Left lobe of liver (tissue), 2 donors: ENCODE measurements at regions not wholly inside any gene's neighbourhood (a gene's known extent, or its start where the extent isn't known, plus 50 kb on each side); places are given as distances from the start of the nearest gene placed in this dataset.

Source experiments
- ATAC-seq: fragments of 200-7000 bp; cut with Tn5 transposase; one replicate; pipeline ENCODE4 v1.9.1; 2020; ENCODE audit warnings: mild to moderate bottlenecking, moderate library complexity
- DNase-seq: peaks from one replicate; pipeline ENCODE4 v3.0.0-alpha.2; 2020; ENCODE audit warnings: low spot score
- donor health status: DM: no; HTN: no; CAD: no; lungs with moderate emphysema.
- donor health status: DM: no; HTN: yes; CAD: no.

DNA sequence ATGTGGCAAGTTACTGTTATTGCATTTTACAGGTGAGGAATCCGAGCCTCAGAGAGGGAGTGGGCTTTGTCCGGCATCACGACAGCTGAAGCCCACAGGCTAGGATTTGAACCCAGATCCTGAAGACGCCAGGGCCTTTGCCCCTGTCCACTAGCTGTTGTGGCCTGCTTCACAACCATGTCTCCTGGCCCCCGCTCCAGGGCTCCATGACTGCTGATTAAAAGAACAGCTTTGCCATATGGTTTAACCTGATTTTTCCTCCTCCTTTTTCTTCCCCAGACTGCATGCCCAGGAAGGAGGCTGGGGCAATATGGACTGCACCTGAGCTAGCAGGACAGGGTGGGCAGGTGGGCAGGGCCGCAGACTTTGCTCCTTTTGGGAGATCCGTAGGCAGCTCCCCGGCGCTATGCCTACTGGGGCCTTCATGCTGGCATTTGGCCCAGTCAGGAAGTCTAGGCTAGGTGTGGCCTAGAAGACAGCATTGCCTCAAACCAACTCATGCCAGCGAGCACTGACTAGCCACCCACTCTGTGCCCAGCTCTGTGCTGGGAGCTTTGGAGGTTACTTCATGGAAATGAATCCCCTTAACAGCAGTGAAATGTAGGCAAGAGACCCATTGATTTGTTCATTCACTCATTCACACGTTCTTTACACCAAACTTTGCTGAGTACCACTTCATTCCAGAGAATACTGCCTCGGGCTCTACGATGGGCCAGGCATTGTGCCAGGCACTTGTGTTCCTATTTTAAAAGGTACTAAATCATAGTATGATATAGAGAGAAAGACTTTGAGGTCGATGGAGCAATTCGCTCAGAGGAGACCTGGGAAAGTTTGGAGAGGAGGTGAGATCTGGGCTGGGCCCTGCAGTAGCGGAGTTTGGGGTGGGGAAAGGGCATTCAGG is 94.3 kb upstream of the CPEB4 start:
- DNase-seq, result peak; percentile 62
- no peak for ATAC-seq

DNA sequence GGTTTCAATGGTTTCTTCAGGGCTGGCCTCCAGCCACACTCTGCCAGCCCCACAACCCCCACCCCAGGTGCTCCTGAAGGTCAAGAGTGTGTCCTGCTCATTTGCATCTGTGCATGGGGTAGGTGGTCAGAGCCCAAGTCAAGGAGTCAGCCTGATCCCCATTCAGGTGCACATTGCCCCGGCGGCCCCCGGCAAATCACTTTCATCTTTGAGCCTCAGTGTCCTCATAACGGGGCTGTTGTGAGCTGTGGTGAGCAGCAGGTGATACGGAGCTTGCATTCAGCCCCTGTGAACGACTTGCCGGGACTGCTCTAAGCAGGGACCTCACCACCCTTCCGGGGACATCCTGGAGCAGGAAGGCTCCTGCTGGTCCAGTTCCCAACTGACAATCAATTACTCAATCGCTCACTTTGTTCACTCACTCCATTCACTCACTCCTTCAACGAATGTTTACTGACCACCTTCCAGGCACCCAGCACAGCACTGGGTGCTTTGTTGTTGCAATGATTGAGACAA is 93.2 kb upstream of the CPEB4 start:
- no peak for DNase-seq
- no peak for ATAC-seq

- no peak for ATAC-seq
- no peak for DNase-seq
These were observed 92.5 kb upstream of the CPEB4 start for GRCh38 chr5:173795601-173796000.

DNA sequence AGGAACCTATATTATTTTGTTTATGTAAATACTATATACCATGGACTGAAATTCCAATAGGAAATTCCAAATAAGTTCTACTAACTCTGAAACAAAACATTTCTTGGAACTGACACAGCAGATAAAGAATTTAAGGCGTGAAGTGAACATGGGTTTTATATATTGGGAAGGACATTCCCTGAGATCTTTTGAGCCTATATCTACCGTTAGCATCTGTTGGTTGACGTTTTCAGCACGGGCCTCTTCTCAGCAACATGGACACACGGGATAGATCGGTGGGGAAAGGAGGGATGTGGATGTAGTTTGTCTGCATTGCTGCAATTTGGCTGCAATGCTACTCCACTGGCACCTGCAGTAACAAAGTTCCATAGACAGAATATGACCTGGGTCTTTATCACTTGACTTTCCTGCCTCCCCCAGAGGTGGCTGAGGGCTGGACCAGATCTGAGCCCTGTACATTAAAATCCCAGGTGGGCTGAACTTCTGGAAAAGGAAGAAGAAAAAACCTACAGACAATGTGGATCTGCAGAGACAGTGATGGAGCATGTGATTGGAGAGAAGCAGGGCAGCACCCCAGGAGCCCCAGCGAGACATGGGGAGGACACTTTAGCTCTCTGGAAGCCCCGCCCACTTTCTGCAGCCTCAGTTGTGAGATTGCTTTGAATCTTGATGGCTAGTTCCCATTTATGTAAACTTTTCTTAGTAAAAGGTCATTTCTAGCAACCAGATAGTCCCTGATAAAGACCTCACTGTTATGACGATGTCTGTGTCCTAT is 91.2 kb upstream of the CPEB4 start:
- DNase-seq (no peak), ATAC-seq (no peak)

DNA sequence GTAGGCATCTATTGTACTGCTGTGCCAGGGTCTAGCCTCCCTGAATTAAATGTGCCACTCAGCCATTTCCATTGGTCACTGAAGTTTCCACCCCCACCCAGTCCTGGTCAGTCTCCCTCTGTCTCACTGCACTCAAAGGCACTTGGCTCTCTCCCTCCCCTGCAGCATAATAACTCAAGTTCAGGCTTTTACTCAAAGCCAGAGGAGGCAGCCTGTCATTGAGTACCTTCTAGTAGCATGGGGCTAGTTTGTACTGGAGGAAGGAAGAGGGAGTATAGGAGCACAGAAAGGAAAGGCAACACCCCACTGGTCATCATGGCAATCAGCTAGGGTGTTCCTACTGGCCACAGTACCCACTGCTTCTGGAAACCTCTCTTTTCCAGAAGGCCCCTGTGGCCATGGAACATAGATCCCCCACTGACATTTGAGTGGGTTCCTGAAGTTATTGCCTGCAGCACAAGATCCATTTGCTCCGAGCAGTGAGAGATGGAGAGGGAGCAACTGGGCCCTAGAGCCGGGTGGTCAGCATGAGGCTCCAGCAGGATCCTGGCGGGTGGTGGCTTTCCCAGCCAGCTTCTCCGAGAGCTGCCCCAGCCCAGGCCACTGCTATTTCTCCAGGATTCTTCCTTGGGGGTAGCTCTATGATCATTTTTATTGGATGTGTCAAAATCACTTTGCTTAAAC is 89.9 kb upstream of the CPEB4 start:
- ATAC-seq (no peak), DNase-seq (no peak)

GRCh38 chr5:173800340-173800739 is 87.8 kb upstream of the CPEB4 start:
- ATAC-seq (no peak), DNase-seq (no peak)

GRCh38 chr5:173801006-173801405 is 87.1 kb upstream of the CPEB4 start:
- ATAC-seq (no peak), DNase-seq (no peak)

DNA sequence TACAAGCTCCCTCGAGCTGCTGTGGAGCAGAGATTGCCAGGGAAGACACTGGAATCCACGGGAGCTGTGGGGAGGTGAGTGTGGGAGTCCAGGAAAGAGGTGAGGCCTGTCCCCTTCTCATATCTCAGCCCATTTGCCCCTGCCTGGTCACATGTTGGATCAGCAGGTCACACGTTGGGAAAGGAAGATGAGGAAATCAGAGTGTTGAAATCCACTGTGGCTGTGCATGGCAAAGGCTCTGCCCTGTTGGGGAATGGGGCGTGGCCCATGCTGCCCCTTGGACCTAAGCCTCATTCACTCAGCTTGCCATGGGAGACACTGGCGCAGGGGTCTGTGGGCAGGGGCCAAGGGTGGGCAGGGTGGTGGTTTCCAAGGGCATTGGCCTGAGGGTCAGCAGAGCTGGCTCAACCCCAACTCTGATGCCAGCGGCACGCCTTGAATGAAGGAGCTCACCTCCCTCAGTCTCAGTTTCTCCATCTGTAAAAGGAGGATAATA is 85.4 kb upstream of the CPEB4 start:
- DNase-seq (peak; percentile 92), ATAC-seq (peak; percentile 82)

DNA sequence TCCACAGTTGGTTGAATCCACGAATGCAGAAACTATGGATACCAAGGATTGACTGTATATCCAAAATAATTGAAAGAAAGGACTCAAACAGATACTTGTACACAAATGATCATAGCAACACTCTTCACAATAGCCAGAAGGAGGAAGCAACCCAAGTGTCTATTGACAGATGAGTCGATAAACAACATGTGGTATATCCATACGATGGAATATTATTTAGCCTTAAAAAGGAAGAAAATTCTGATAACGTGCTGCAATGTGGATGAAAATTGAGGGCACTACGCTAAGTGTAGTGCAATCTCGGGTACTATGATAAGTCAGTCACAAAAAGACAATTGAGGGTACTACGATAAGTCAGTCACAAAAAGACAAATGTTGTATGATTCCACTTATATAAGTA is 83.6 kb upstream of the CPEB4 start:
- ATAC-seq (no peak), DNase-seq (no peak)

- peak; percentile 79 for DNase-seq
- peak; percentile 71 for ATAC-seq
These were observed 81.7 kb upstream of the CPEB4 start for GRCh38 chr5:173806270-173807035.

DNA sequence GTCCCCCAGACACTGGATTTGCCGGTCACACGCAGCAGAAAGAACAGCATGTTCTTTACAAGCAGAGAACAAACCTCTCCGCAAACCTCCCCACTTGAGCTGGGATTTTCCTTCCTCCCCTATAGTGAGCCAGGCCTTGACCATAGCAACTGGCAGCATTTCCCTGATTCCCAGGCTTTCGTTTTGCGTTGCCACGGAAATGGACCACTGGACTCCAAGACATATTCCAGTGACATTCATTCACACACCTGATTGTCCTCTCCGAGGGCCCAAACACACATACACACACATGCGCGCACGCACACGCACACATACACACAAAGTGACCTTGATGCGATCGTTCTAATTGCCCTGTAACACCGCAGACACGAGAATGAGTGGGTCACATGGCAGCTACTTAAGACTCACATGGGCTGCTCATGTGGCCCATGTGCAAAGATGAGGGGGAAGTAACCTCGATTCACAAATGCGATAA is 80.9 kb upstream of the CPEB4 start:
- DNase-seq (no peak), ATAC-seq (peak; percentile 3)

DNA sequence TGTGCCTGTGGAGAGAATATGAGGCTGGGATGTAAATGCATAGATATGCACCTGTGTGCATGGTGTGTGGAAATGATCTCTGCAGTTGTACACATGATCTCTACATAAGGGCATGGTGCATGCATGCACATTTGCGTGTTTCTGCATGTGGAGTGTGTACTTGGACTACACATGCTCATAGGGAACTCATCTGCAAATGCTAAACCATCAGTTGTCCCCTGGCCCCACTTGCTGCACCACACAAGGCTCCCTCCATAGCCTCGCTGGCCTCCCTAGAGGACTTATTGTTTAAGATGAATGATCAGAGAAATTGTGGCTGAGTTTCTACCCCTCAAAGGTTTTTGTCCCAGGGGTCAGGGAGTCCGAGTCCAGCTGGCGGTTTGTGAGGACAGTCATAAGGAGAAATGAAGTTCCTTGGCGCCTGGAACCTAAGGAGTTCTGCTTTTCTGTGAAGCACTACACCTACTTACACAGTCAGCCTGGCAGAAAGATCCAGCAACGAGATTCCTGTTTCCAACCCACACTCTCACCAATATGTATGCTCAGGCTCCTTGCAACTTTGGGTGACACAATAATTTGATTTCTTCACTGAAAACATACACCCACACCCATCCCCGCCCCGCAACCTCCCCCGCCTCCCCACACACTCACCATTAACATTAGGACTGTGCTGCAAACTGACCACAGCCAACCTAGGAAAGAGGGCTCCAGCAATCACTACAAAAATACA is 79.9 kb upstream of the CPEB4 start:
- no peak for ATAC-seq

GRCh38 chr5:173809014-173809413 is 79.1 kb upstream of the CPEB4 start:
- ATAC-seq (no peak), DNase-seq (no peak)

More for the DNA sequence above, 79.9 kb upstream of the CPEB4 start:
- peak; percentile 33 for DNase-seq

- DNase-seq (no peak), ATAC-seq (no peak)
These were observed 75.2 kb upstream of the CPEB4 start for GRCh38 chr5:173812811-173813550.

DNA sequence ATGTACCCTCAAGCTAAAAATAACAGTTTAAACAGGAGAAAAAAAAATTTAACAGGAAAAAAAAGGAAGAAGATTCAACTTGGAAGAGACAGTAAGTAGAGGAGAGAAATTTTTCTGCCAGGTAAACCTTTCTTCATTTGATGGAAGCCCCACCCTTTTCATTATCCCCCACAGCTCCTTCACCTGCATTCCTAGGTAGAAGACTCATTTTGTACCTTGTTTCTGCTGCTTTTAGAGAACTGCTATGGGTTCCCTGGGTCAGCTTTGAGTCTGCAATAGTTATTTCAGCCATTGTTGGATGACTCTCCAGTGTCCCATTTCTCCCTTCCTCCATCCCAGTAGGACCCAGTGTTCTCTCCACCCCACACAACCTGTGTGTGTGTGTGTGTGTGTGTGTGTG is 74.1 kb upstream of the CPEB4 start:
- ATAC-seq (no peak), DNase-seq (no peak)

- ATAC-seq (no peak), DNase-seq (no peak)
These were observed 72.6 kb upstream of the CPEB4 start for GRCh38 chr5:173815571-173815970.

GRCh38 chr5:173816728-173817127 is 71.4 kb upstream of the CPEB4 start:
- DNase-seq, result no peak
- ATAC-seq, result no peak

- DNase-seq (no peak), ATAC-seq (no peak)
These were observed 70.6 kb upstream of the CPEB4 start for GRCh38 chr5:173817561-173817960.

DNA sequence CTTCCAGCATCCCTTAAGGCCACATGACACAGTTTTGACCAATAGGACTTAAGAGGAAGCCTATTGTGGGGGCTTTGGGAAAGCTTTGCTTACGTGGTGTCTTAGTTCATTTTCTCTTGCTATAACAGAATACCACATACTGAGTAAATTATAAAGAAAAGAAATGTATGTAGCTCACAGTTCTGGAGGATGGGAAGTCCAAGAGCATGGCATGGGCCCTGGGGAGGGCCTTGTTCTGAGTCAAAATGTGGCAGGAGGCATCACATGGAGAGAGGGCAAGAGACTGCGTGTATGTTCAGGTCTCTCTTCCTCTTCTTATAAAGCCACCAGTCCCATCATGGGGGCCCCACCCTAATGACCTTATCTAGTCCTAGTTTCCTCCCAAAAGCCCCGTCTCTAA is 68.6 kb upstream of the CPEB4 start:
- DNase-seq (no peak), ATAC-seq (no peak)
